ENCODE measurements at regions not wholly inside any gene's neighbourhood (a gene's known extent, or its start where the extent isn't known, plus 50 kb on each side); places are given as distances from the start of the nearest gene placed in this dataset.

- Histone ChIP-seq H3K4me3 (no peak overlapping the region), H3K9me3 (no peaks in the 10 kb centered on the region), H3K27ac (no peak overlapping the region), H3K4me1 (no peaks in the 10 kb centered on the region), H3K4me2 (no peak overlapping the region)
- ChIA-PET POLR2A (no interaction called here), CTCF (no interaction called here)
- ATAC-seq, result no peak
- TF ChIP-seq HMGXB4 (CRISPR knock-in tag; IDR thresholded peaks at IDR 0.05; ENCODE audit: borderline replicate concordance) (no peak), JUN (IDR thresholded peaks at IDR 0.05) (no peak), MYC (IDR thresholded peaks at IDR 0.05; ENCODE audit: borderline replicate concordance, low read length) (no peak), SREBF2 (IDR thresholded peaks at IDR 0.05) (no peak), GATA3 (IDR thresholded peaks at IDR 0.05; ENCODE audit: borderline replicate concordance) (no peak), ZSCAN20 (CRISPR knock-in tag; IDR thresholded peaks at IDR 0.05) (no peak), POLR2A (IDR thresholded peaks at IDR 0.05; ENCODE audit: low read length) (no peak), FOSB (CRISPR knock-in tag; IDR thresholded peaks at IDR 0.05) (no peak), POLR2AphosphoS2 (conservative IDR thresholded peaks at IDR 0.05; ENCODE audit: low read length) (no peak), CHD4 (IDR thresholded peaks at IDR 0.05; ENCODE audit: borderline replicate concordance) (no peak), CBX2 (IDR thresholded peaks at IDR 0.05; ENCODE audit: borderline replicate concordance, low read depth) (no peak), ESRRA (IDR thresholded peaks at IDR 0.05; ENCODE audit: borderline replicate concordance, low read length) (no peak), CTCF (IDR thresholded peaks at IDR 0.05) (no peak), ZC3H11A (IDR thresholded peaks at IDR 0.05) (no peak), KDM1A (IDR thresholded peaks at IDR 0.05; ENCODE audit: low read depth) (no peak)
- TF ChIP-seq, protein P1, sequence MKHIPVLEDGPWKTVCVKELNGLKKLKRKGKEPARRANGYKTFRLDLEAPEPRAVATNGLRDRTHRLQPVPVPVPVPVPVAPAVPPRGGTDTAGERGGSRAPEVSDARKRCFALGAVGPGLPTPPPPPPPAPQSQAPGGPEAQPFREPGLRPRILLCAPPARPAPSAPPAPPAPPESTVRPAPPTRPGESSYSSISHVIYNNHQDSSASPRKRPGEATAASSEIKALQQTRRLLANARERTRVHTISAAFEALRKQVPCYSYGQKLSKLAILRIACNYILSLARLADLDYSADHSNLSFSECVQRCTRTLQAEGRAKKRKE (CRISPR knock-in tag; IDR thresholded peaks at IDR 0.05; ENCODE audit: low read depth), result no peak
- TF ChIP-seq, protein P2, sequence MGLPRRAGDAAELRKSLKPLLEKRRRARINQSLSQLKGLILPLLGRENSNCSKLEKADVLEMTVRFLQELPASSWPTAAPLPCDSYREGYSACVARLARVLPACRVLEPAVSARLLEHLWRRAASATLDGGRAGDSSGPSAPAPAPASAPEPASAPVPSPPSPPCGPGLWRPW (IDR thresholded peaks at IDR 0.05), result no peak
- FAIRE-seq, result no peak
- DNase-seq (ENCODE audit: low read depth in 1 of 2, low spot score in 1 of 2), result no peak
Observed at GRCh38 chr11:80673566-80673965, 1232.7 kb upstream of the TENM4 start.

- no peak overlapping the region for H3K27ac ChIP-seq
- H3K9me3 ChIP-seq, result no peaks in the 10 kb centered on the region
- H3K4me1 ChIP-seq, result no peaks in the 10 kb centered on the region
- no peak overlapping the region for H3K4me2 ChIP-seq
- CTCF ChIA-PET, result no interaction called here
- FAIRE-seq (no peak), ATAC-seq (no peak), DNase-seq (ENCODE audit: low read depth in 1 of 2, low spot score in 1 of 2) (no peak)
- 2% methylated on average over 3 of the region's 3 CpGs for WGBS (ENCODE audit: missing lambda C conversion rate)
- no peak overlapping the region for H3K4me3 ChIP-seq
- TF ChIP-seq HEYL (CRISPR knock-in tag; IDR thresholded peaks at IDR 0.05) (no peak), USF2 (IDR thresholded peaks at IDR 0.05) (no peak), FOXS1 (CRISPR knock-in tag; IDR thresholded peaks at IDR 0.05) (no peak), TFCP2L1 (CRISPR knock-in tag; IDR thresholded peaks at IDR 0.05) (no peak), NR3C1 (IDR thresholded peaks at IDR 0.05) (no peak), ZC3H11A (IDR thresholded peaks at IDR 0.05) (no peak), NFE2L2 (conservative IDR thresholded peaks at IDR 0.05; ENCODE audit: low read length) (no peak), CEBPB (IDR thresholded peaks at IDR 0.05) (no peak), RARB (CRISPR knock-in tag; IDR thresholded peaks at IDR 0.05) (no peak), SREBF2 (IDR thresholded peaks at IDR 0.05) (no peak), ZNF302 (CRISPR knock-in tag; IDR thresholded peaks at IDR 0.05) (no peak), HOXB5 (CRISPR knock-in tag; IDR thresholded peaks at IDR 0.05) (no peak), KDM5A (IDR thresholded peaks at IDR 0.05) (no peak)
- POLR2A ChIA-PET, result no interaction called here
Observed at GRCh38 chr11:80669620-80670019, 1228.8 kb upstream of the TENM4 start.
